H9 (cell line): ENCODE measurements at regions not wholly inside any gene's neighbourhood (a gene's known extent, or its start where the extent isn't known, plus 50 kb on each side); places are given as distances from the start of the nearest gene placed in this dataset.

Experiments
- DNase-seq: peaks from one replicate; pipeline ENCODE4 v3.0.0-alpha.2; 2017
- H2AFZ ChIP-seq: one replicate; pipeline ENCODE4 v1.6.1; 2013; ENCODE audit warnings: mild to moderate bottlenecking, low read length, control low read depth, moderate library complexity
- H2AK5ac ChIP-seq: 2 replicates; pipeline ENCODE4 v1.6.1; 2013; ENCODE audit warnings: low read length, control low read depth, mixed read lengths; ENCODE audit not compliant: insufficient read length
- H2BK120ac ChIP-seq: one replicate; pipeline ENCODE4 v1.6.1; 2013; ENCODE audit warnings: low read depth, mild to moderate bottlenecking, low read length, control low read depth, inconsistent platforms; ENCODE audit not compliant: poor library complexity, severe bottlenecking
- H2BK12ac ChIP-seq: 2 replicates; pipeline ENCODE4 v1.6.1; 2013; ENCODE audit warnings: low read length, control low read depth, mixed read lengths, low read depth; ENCODE audit not compliant: insufficient read length
- H2BK15ac ChIP-seq: 2 replicates; pipeline ENCODE4 v1.6.1; 2013; ENCODE audit warnings: low read depth, low read length, control low read depth
- H2BK20ac ChIP-seq: one replicate; pipeline ENCODE4 v1.6.1; 2013; ENCODE audit warnings: low read depth, mild to moderate bottlenecking, low read length, control low read depth, inconsistent platforms; ENCODE audit not compliant: poor library complexity, severe bottlenecking
- H2BK5ac ChIP-seq: 2 replicates; pipeline ENCODE4 v1.6.1; 2013; ENCODE audit warnings: low read length, control low read depth, mixed read lengths; ENCODE audit not compliant: insufficient read length
- H3K14ac ChIP-seq: 2 replicates; pipeline ENCODE4 v1.6.1; 2013; ENCODE audit warnings: low read length, control low read depth; ENCODE audit not compliant: insufficient read depth
- H3K18ac ChIP-seq: 2 replicates; pipeline ENCODE4 v1.6.1; 2013; ENCODE audit warnings: low read depth, mild to moderate bottlenecking, mixed read lengths, low read length, control low read depth; ENCODE audit not compliant: insufficient read length
- H3K23ac ChIP-seq: 2 replicates; pipeline ENCODE4 v1.6.1; 2013; ENCODE audit warnings: low read length, control low read depth, mixed read lengths, low read depth; ENCODE audit not compliant: insufficient read length
- H3K23me2 ChIP-seq: 2 replicates; pipeline ENCODE4 v1.6.1; 2013; ENCODE audit warnings: low read depth, mild to moderate bottlenecking, mixed read lengths, low read length, control low read depth; ENCODE audit not compliant: insufficient read length, poor library complexity, severe bottlenecking
- H3K27ac ChIP-seq: 2 replicates; pipeline ENCODE4 v1.5.1; 2013; ENCODE audit warnings: low read length, control low read depth, mixed read lengths, low read depth; ENCODE audit not compliant: insufficient read length
- H3K27me3 ChIP-seq: 2 replicates; pipeline ENCODE4 v1.6.1; 2013; ENCODE audit warnings: low read length, control low read depth, inconsistent platforms; ENCODE audit not compliant: insufficient read depth
- H3K4ac ChIP-seq: 2 replicates; pipeline ENCODE4 v1.6.1; 2013; ENCODE audit warnings: low read depth, mild to moderate bottlenecking, control low read depth, inconsistent platforms, low read length, moderate library complexity
- H3K4me1 ChIP-seq: 2 replicates; pipeline ENCODE4 v1.6.1; 2013; ENCODE audit warnings: low read length, control low read depth, inconsistent platforms; ENCODE audit not compliant: insufficient read depth
- H3K4me2 ChIP-seq: 2 replicates; pipeline ENCODE4 v1.6.1; 2013; ENCODE audit warnings: low read length, control low read depth, mixed read lengths; ENCODE audit not compliant: insufficient read length, insufficient read depth
- H3K56ac ChIP-seq: 2 replicates; pipeline ENCODE4 v1.6.1; 2013; ENCODE audit warnings: low read depth, mild to moderate bottlenecking, mixed read lengths, low read length, control low read depth; ENCODE audit not compliant: insufficient read length
- H3K79me1 ChIP-seq: 2 replicates; pipeline ENCODE4 v1.6.1; 2013; ENCODE audit warnings: low read depth, mild to moderate bottlenecking, moderate library complexity, low read length, control low read depth, inconsistent platforms; ENCODE audit not compliant: insufficient read depth, poor library complexity, severe bottlenecking
- H3K79me2 ChIP-seq: 2 replicates; pipeline ENCODE4 v1.6.1; 2013; ENCODE audit warnings: low read length, control low read depth, inconsistent platforms; ENCODE audit not compliant: insufficient read depth
- H3K9ac ChIP-seq: 2 replicates; pipeline ENCODE4 v1.6.1; 2013; ENCODE audit warnings: low read length, control low read depth, mixed read lengths; ENCODE audit not compliant: insufficient read length; ENCODE audit errors: extremely low read depth
- H3K9me3 ChIP-seq: one replicate; pipeline ENCODE4 v1.6.1; 2013; ENCODE audit warnings: low read depth, low read length, inconsistent platforms; ENCODE audit not compliant: control insufficient read depth
- H3T11ph ChIP-seq: one replicate; pipeline ENCODE4 v1.6.1; 2013; ENCODE audit warnings: mild to moderate bottlenecking, low read length, control low read depth, inconsistent platforms
- H4K20me1 ChIP-seq: one replicate; pipeline ENCODE4 v1.6.1; 2013; ENCODE audit not compliant: control insufficient read depth, insufficient read length, insufficient read depth
- H4K5ac ChIP-seq: 2 replicates; pipeline ENCODE4 v1.6.1; 2013; ENCODE audit warnings: low read depth, mild to moderate bottlenecking, mixed read lengths, low read length, control low read depth; ENCODE audit not compliant: insufficient read length
- H4K8ac ChIP-seq: replicated peaks from 2 replicates; pipeline ENCODE4 v1.6.1; 2013; ENCODE audit warnings: low read length, control low read depth, mixed read lengths, low read depth; ENCODE audit not compliant: insufficient read length
- H4K91ac ChIP-seq: 2 replicates; pipeline ENCODE4 v1.6.1; 2013; ENCODE audit warnings: low read depth, mild to moderate bottlenecking, moderate library complexity, mixed read lengths, low read length, control low read depth; ENCODE audit not compliant: insufficient read length
- H3K27ac Mint-ChIP-seq, 3 experiments: 2 replicates in 2 of 3; 3 replicates in 1 of 3; pipeline ENCODE4 v1.8.0; 2020 to 2021; ENCODE audit warnings: mixed read lengths in 3 of 3, mild to moderate bottlenecking in 1 of 3, moderate library complexity in 1 of 3
- H3K27me3 Mint-ChIP-seq: 2 replicates; pipeline ENCODE4 v1.8.0; 2021; ENCODE audit warnings: low read depth, mild to moderate bottlenecking, moderate library complexity, mixed read lengths
- H3K36me3 Mint-ChIP-seq, 3 experiments: 2 replicates in 2 of 3; 3 replicates in 1 of 3; pipeline ENCODE4 v1.8.0; 2020 to 2021; ENCODE audit warnings: low read depth in 3 of 3, mixed read lengths in 3 of 3; ENCODE audit not compliant: insufficient read depth in 1 of 3
- H3K4me1 Mint-ChIP-seq, 2 experiments: 2 replicates each; pipeline ENCODE4 v1.8.0; 2020; ENCODE audit warnings: mixed read lengths in 2 of 2
- H3K4me3 Mint-ChIP-seq, 2 experiments: 2 replicates in 1 of 2; 3 replicates in 1 of 2; pipeline ENCODE4 v1.8.0; 2020 to 2021; ENCODE audit warnings: mild to moderate bottlenecking in 2 of 2, mixed read lengths in 2 of 2, moderate library complexity in 1 of 2
- H3K9me3 Mint-ChIP-seq, 2 experiments: 2 replicates in 1 of 2; 3 replicates in 1 of 2; pipeline ENCODE4 v1.8.0; 2020; ENCODE audit warnings: mild to moderate bottlenecking in 2 of 2, mixed read lengths in 2 of 2, moderate library complexity in 1 of 2
- CTCF ChIP-seq: fragments of 200-600 bp; sonication (generic); conservative IDR thresholded peaks from 3 replicates; pipeline ENCODE4 v1.8.0; 2021; ENCODE audit warnings: antibody characterized with exemption, mild to moderate bottlenecking
- WGBS: extraction: QIAGEN DNeasy Blood & Tissue Kit; methylation state at CpG from one replicate; pipeline ENCODE4 v1.1.7; 2013; ENCODE audit warnings: missing lambda C conversion rate, low lambda C conversion rate, mixed read lengths; ENCODE audit not compliant: insufficient read length; ENCODE audit errors: extremely low coverage; 5-methylcytosine and 5-hydroxymethylcytosine counted together

- Mint-ChIP-seq H3K4me3 (no peak overlapping the region), H3K36me3 (peaks cover 0 to 3% (median 0%) of the 10 kb centered on the region in 3 experiments; a peak in 3 of 7 replicates), H3K27ac (no peak overlapping the region), H3K27me3 (no peaks in the 10 kb centered on the region; the same call in 1 of the 2 replicates), H3K9me3 (peaks cover 0 to 6% of the 10 kb centered on the region in 2 experiments; a peak in 3 of 5 replicates), H3K4me1 (peaks cover 6 to 10% of the 10 kb centered on the region in 2 experiments)
- Histone ChIP-seq H3K23ac (no peak overlapping the region), H3T11ph (no peak overlapping the region), H4K91ac (no peak overlapping the region), H3K14ac (no peak overlapping the region), H3K9ac (no peak overlapping the region), H3K56ac (no peak overlapping the region), H2BK5ac (no peak overlapping the region), H3K9me3 (no peaks in the 10 kb centered on the region), H3K27ac (no peak overlapping the region), H2AK5ac (no peak overlapping the region), H3K18ac (no peak overlapping the region), H4K5ac (no peak overlapping the region), H2BK20ac (no peak overlapping the region), H2BK15ac (no peak overlapping the region), H3K27me3 (no peaks in the 10 kb centered on the region; the same call in 1 of the 2 replicates), H3K23me2 (no peaks in the 10 kb centered on the region), H2BK12ac (no peak overlapping the region), H2AFZ (no peak overlapping the region), H3K4me2 (no peak overlapping the region), H4K8ac (no peak overlapping the region), H3K4me1 (no peaks in the 10 kb centered on the region), H4K20me1 (no peaks in the 10 kb centered on the region), H3K4ac (no peak overlapping the region), H3K79me2 (no peaks in the 10 kb centered on the region), H2BK120ac (no peak overlapping the region), H3K79me1 (no peaks in the 10 kb centered on the region)
- WGBS: no CpG with 5 or more reads among the region's 1 CpG
- DNase-seq: no peak
- no peak for TF ChIP-seq CTCF
These were observed 259.1 kb downstream of the PDHA2 start for GRCh38 chr4:96099031-96099430.
